ENCODE measurements at regions not wholly inside any gene's neighbourhood (a gene's known extent, or its start where the extent isn't known, plus 50 kb on each side); places are given as distances from the start of the nearest gene placed in this dataset.

DNA sequence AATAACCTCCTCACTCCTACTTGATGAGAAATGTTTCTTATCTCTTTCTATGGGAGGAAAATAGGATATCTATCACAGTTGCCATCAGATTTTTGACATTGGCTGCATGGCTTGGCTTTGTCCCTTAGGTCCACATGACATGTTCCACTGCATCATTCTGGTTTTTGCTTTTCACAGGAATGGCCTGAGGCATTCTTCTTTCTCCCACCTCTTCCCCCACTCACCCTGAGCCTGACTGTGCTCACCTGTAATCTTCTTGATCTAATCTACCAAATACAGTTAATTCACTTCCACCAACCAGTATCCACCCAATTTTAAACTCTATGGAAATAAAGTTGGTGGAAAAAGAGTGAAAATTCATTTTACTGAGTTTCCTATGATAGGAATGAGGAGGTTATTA is 763.5 kb upstream of the CELF4 start:
- TF ChIP-seq POLR2A (IDR thresholded peaks at IDR 0.05) (no peak), CTCF (IDR thresholded peaks at IDR 0.05) (no peak), EP300 (IDR thresholded peaks at IDR 0.05) (no peak)
